ENCODE measurements at regions not wholly inside any gene's neighbourhood (a gene's known extent, or its start where the extent isn't known, plus 50 kb on each side); places are given as distances from the start of the nearest gene placed in this dataset.

- Histone ChIP-seq H3K27me3 (replicated peaks; ENCODE audit: insufficient read depth, low read depth, low read length, poor library complexity) (peaks cover 57% of the 10 kb centered on the region), H3K4me3 (ENCODE audit: low read depth, low read length, poor library complexity, severe bottlenecking) (no peak overlapping the region), H3K36me3 (ENCODE audit: insufficient read depth, low read length, poor library complexity, severe bottlenecking) (no peaks in the 10 kb centered on the region), H3K9me3 (ENCODE audit: low read depth, low read length, poor library complexity, severe bottlenecking) (no peaks in the 10 kb centered on the region), H3K27ac (ENCODE audit: low read depth, low read length, poor library complexity, severe bottlenecking) (no peak overlapping the region), H3K4me1 (ENCODE audit: insufficient read depth, low read length, poor library complexity, severe bottlenecking) (no peaks in the 10 kb centered on the region)
- no peak for TF ChIP-seq EZH2 (IDR thresholded peaks at IDR 0.05; ENCODE audit: borderline replicate concordance, low read depth, low read length, poor library complexity, severe bottlenecking)
- TF ChIP-seq, protein P1, sequence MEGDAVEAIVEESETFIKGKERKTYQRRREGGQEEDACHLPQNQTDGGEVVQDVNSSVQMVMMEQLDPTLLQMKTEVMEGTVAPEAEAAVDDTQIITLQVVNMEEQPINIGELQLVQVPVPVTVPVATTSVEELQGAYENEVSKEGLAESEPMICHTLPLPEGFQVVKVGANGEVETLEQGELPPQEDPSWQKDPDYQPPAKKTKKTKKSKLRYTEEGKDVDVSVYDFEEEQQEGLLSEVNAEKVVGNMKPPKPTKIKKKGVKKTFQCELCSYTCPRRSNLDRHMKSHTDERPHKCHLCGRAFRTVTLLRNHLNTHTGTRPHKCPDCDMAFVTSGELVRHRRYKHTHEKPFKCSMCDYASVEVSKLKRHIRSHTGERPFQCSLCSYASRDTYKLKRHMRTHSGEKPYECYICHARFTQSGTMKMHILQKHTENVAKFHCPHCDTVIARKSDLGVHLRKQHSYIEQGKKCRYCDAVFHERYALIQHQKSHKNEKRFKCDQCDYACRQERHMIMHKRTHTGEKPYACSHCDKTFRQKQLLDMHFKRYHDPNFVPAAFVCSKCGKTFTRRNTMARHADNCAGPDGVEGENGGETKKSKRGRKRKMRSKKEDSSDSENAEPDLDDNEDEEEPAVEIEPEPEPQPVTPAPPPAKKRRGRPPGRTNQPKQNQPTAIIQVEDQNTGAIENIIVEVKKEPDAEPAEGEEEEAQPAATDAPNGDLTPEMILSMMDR (conservative IDR thresholded peaks at IDR 0.05; ENCODE audit: low read depth, low read length) = no peak
- no TSS peak for BruUV-seq (replicated peaks)
- DNase-seq (ENCODE audit: low spot score) = peak; percentile 33
- ChIA-PET POLR2A (ENCODE audit: low non-redundant PET) (no interaction called here), CTCF (no interaction called here)
- intact Hi-C loops (cut with micrococcal nuclease; ENCODE audit: unreplicated experiment) = no loop called here
Measured at GRCh38 chr5:169503886-169504285, 79.7 kb upstream of the SPDL1 start.

- TF ChIP-seq, protein P1 (conservative IDR thresholded peaks at IDR 0.05; ENCODE audit: low read depth, low read length) = no peak
- TF ChIP-seq EZH2 (IDR thresholded peaks at IDR 0.05; ENCODE audit: borderline replicate concordance, low read depth, low read length, poor library complexity, severe bottlenecking) = no peak
- CTCF ChIA-PET = no interaction called here
- no peaks in the 10 kb centered on the region for H3K36me3 ChIP-seq (ENCODE audit: insufficient read depth, low read length, poor library complexity, severe bottlenecking)
Measured at GRCh38 chr5:169499990-169500505, 83.5 kb upstream of the SPDL1 start.

GRCh38 chr5:169496878-169497277 lies 86.7 kb upstream of the SPDL1 start:
- Histone ChIP-seq H3K4me3 (ENCODE audit: low read depth, low read length, poor library complexity, severe bottlenecking) (no peak overlapping the region), H3K4me1 (ENCODE audit: insufficient read depth, low read length, poor library complexity, severe bottlenecking) (no peaks in the 10 kb centered on the region), H3K27ac (ENCODE audit: low read depth, low read length, poor library complexity, severe bottlenecking) (no peak overlapping the region), H3K27me3 (replicated peaks; ENCODE audit: insufficient read depth, low read depth, low read length, poor library complexity) (peaks cover 37% of the 10 kb centered on the region), H3K36me3 (ENCODE audit: insufficient read depth, low read length, poor library complexity, severe bottlenecking) (no peaks in the 10 kb centered on the region), H3K9me3 (ENCODE audit: low read depth, low read length, poor library complexity, severe bottlenecking) (no peaks in the 10 kb centered on the region)
- ChIA-PET POLR2A (ENCODE audit: low non-redundant PET) (no interaction called here), CTCF (interaction anchor here (0.6 kb wide), 1 partner anchor 598 kb away, joined by 3 read pairs; no protein-coding TSS in a partner anchor)
- no peak for DNase-seq (ENCODE audit: low spot score)
- TF ChIP-seq, protein P1 (conservative IDR thresholded peaks at IDR 0.05; ENCODE audit: low read depth, low read length) = no peak
- no TSS peak for BruUV-seq (replicated peaks)
- intact Hi-C loops (cut with micrococcal nuclease; ENCODE audit: unreplicated experiment) = no loop called here

More at GRCh38 chr5:169499990-169500505, 83.5 kb upstream of the SPDL1 start:
- no peaks in the 10 kb centered on the region for H3K4me1 ChIP-seq (ENCODE audit: insufficient read depth, low read length, poor library complexity, severe bottlenecking)
- DNase-seq (ENCODE audit: low spot score) = no peak
- POLR2A ChIA-PET (ENCODE audit: low non-redundant PET) = no interaction called here
- intact Hi-C loops (cut with micrococcal nuclease; ENCODE audit: unreplicated experiment) = no loop called here
- peaks cover 60% of the 10 kb centered on the region for H3K27me3 ChIP-seq (replicated peaks; ENCODE audit: insufficient read depth, low read depth, low read length, poor library complexity)
- BruUV-seq (replicated peaks) = no TSS peak
- no peaks in the 10 kb centered on the region for H3K9me3 ChIP-seq (ENCODE audit: low read depth, low read length, poor library complexity, severe bottlenecking)
- H3K4me3 ChIP-seq (ENCODE audit: low read depth, low read length, poor library complexity, severe bottlenecking) = no peak overlapping the region
- no peak overlapping the region for H3K27ac ChIP-seq (ENCODE audit: low read depth, low read length, poor library complexity, severe bottlenecking)

Data from A673 (cell line).